Progenitor cell of endocrine pancreas (in vitro differentiated cells): ENCODE measurements at regions not wholly inside any gene's neighbourhood (a gene's known extent, or its start where the extent isn't known, plus 50 kb on each side); places are given as distances from the start of the nearest gene placed in this dataset.
"Not testable (repeated sequence)": the region's sequence is repeated elsewhere in the genome, so short reads cannot be mapped to it uniquely, and the experiment has no call there.

Source experiments
- DNase-seq: peaks from one replicate; pipeline ENCODE4 v3.0.0; 2021; ENCODE audit warnings: low spot score; ENCODE audit not compliant: unreplicated experiment
- H3K27ac Mint-ChIP-seq: 2 replicates; pipeline ENCODE4 v1.8.0; 2021; ENCODE audit warnings: mild to moderate bottlenecking, moderate library complexity, mixed read lengths
- H3K27me3 Mint-ChIP-seq: 2 replicates; pipeline ENCODE4 v1.8.0; 2021; ENCODE audit warnings: mixed read lengths
- H3K36me3 Mint-ChIP-seq: 2 replicates; pipeline ENCODE4 v1.8.0; 2022; ENCODE audit warnings: mixed read lengths; ENCODE audit not compliant: insufficient read depth
- H3K4me1 Mint-ChIP-seq: 2 replicates; pipeline ENCODE4 v1.8.0; 2021; ENCODE audit warnings: low read depth, mixed read lengths
- H3K4me3 Mint-ChIP-seq: 2 replicates; pipeline ENCODE4 v1.8.0; 2021; ENCODE audit warnings: low read depth, mild to moderate bottlenecking, moderate library complexity, mixed read lengths
- H3K9me3 Mint-ChIP-seq: 2 replicates; pipeline ENCODE4 v1.8.0; 2021; ENCODE audit warnings: low read depth, mixed read lengths

- H3K4me3 Mint-ChIP-seq, H3K9me3 Mint-ChIP-seq, H3K36me3 Mint-ChIP-seq, H3K4me1 Mint-ChIP-seq, H3K27ac Mint-ChIP-seq, H3K27me3 Mint-ChIP-seq, DNase-seq: not testable (repeated sequence)
Measured at GRCh38 chr21:6073993-6074705, 4447.2 kb upstream of the TPTE start.

GRCh38 chr21:6074935-6075334, 4446.4 kb upstream of the TPTE start:
- not testable (repeated sequence) for H3K36me3 Mint-ChIP-seq, DNase-seq, H3K27ac Mint-ChIP-seq, H3K9me3 Mint-ChIP-seq, H3K4me3 Mint-ChIP-seq, H3K27me3 Mint-ChIP-seq, H3K4me1 Mint-ChIP-seq

- H3K4me1 Mint-ChIP-seq, H3K27me3 Mint-ChIP-seq, H3K4me3 Mint-ChIP-seq, H3K9me3 Mint-ChIP-seq, DNase-seq, H3K36me3 Mint-ChIP-seq, H3K27ac Mint-ChIP-seq: not testable (repeated sequence)
Measured at GRCh38 chr21:6075627-6076208, 4445.7 kb upstream of the TPTE start.

- not testable (repeated sequence) for H3K4me3 Mint-ChIP-seq, DNase-seq, H3K27ac Mint-ChIP-seq, H3K36me3 Mint-ChIP-seq, H3K4me1 Mint-ChIP-seq, H3K27me3 Mint-ChIP-seq, H3K9me3 Mint-ChIP-seq
Measured at GRCh38 chr21:6077358-6077757, 4444.0 kb upstream of the TPTE start.

GRCh38 chr21:6078902-6079301, 4442.5 kb upstream of the TPTE start:
- not testable (repeated sequence) for H3K4me3 Mint-ChIP-seq, H3K27ac Mint-ChIP-seq, H3K9me3 Mint-ChIP-seq, DNase-seq, H3K4me1 Mint-ChIP-seq, H3K27me3 Mint-ChIP-seq, H3K36me3 Mint-ChIP-seq

- H3K27me3 Mint-ChIP-seq, H3K4me1 Mint-ChIP-seq, DNase-seq, H3K9me3 Mint-ChIP-seq, H3K27ac Mint-ChIP-seq, H3K4me3 Mint-ChIP-seq, H3K36me3 Mint-ChIP-seq: not testable (repeated sequence)
Measured at GRCh38 chr21:6080941-6081655, 4440.3 kb upstream of the TPTE start.

- not testable (repeated sequence) for H3K4me1 Mint-ChIP-seq, H3K9me3 Mint-ChIP-seq, DNase-seq, H3K36me3 Mint-ChIP-seq, H3K4me3 Mint-ChIP-seq, H3K27ac Mint-ChIP-seq, H3K27me3 Mint-ChIP-seq
Measured at GRCh38 chr21:6082166-6082565, 4439.2 kb upstream of the TPTE start.

DNA sequence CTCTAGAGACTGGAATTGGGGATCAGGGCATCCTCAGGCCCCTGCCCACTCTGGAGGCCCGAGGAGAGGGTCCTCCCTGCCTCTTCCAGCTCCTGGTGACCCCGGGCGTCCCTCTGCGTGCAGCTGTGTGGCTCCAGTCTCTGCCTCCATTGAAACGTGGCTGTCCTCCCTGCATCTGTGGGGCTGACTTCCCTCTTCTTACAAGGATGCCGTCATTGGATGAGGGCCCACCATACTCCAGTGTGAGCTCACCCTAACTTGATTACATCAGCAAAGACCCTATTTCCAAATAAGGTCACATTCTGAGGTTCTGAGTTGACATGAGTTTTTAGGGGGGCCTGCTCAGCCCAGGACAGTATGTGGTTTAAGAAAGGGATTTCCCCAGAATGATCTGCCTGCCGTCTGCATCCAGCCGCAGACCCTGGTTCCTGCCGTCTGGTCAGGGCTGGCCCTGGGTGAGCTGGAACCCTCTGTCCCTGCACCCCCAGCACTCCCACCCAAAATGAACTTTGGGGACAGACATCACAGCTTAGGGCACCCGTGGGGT, 4437.7 kb upstream of the TPTE start:
- not testable (repeated sequence) for H3K27me3 Mint-ChIP-seq, DNase-seq, H3K36me3 Mint-ChIP-seq, H3K4me3 Mint-ChIP-seq, H3K4me1 Mint-ChIP-seq, H3K9me3 Mint-ChIP-seq, H3K27ac Mint-ChIP-seq

DNA sequence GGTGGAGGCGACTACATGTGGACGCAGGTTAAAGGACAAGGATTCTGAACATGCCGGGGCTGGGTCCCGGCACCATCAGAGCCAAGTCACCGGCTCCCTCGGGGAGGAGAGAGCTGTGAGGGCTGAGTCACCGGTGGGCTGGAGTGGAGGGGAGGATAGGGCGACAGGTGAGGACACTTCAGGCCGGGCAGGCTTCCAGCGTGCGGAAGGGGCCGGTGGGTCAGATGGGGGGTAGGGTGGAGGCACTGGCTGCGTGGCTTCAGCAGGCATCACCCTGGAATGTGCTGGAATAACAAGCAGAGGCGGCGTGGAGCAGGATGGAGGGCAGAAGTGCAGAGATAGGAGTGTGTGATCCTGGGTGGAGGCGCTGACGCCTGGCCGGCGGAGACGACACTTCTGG, 4435.3 kb upstream of the TPTE start:
- not testable (repeated sequence) for H3K4me1 Mint-ChIP-seq, DNase-seq, H3K4me3 Mint-ChIP-seq, H3K36me3 Mint-ChIP-seq, H3K9me3 Mint-ChIP-seq, H3K27me3 Mint-ChIP-seq, H3K27ac Mint-ChIP-seq

DNA sequence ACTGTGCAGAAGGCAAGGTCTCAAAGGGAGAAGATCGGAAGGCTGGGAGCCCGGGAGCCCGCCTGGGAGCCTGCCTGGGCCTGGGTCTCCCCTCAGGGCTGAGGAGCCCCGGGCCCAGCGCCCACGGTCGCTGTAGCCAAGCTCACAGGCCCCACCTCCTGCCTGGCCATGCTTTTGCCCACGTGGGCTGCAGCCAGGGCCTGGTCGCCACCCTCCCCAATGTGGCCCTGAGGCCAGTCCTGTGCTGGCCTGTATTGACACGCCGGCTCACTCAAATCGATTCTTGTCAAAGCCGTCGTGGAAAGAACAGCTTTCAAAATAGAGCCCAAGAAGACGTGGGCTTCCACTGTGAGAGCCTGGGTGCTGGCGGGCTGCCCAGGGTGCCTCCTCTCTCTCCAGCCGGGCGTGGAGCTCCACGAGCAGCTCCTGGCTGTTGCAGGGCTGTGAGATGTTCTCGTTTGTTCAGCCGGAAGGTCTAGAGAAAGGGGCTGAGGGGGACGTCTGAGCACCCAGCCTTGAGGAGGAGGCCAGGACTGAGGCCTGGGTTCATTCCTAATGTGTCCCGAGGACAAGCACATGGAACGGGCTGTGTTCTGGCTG, 4433.7 kb upstream of the TPTE start:
- not testable (repeated sequence) for H3K9me3 Mint-ChIP-seq, H3K4me3 Mint-ChIP-seq, H3K27me3 Mint-ChIP-seq, H3K27ac Mint-ChIP-seq, H3K4me1 Mint-ChIP-seq, H3K36me3 Mint-ChIP-seq, DNase-seq

GRCh38 chr21:6090286-6090908, 4431.0 kb upstream of the TPTE start:
- not testable (repeated sequence) for H3K27me3 Mint-ChIP-seq, H3K9me3 Mint-ChIP-seq, DNase-seq, H3K27ac Mint-ChIP-seq, H3K4me1 Mint-ChIP-seq, H3K36me3 Mint-ChIP-seq, H3K4me3 Mint-ChIP-seq

DNA sequence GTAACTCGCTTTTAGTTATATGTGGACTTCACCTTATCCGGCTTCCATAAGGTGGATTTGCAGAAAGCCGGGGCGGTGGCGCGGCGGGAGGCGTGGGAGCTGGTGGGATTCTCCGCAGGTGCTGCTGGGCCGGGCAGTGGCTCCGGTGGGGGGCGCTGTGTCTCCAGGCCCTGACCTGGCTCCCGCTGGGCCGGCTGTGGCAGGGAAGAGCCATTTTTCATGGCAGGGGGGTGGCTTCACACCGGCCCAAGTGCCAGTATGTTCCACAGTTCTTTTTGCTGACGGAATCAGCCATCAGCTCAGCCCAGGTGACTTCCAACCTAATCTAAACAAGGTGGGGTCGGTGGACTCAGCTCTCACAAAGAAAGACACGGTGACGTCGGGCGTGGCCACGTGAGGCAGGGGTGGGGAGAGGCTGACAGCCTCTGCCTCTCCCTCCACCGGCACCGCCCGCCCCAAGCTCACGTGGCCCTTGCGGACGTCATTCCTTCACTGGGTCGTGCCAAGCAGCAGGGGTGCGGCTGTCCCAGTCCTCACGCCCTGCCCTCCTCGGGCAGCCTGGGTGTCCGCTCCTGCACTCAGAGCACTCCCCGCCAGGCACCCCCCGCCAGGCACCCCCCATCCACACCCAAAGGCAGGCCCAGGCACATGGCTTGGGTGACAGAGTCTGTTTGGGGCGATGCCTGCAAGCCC, 4429.9 kb upstream of the TPTE start:
- not testable (repeated sequence) for H3K36me3 Mint-ChIP-seq, H3K4me3 Mint-ChIP-seq, H3K27me3 Mint-ChIP-seq, H3K27ac Mint-ChIP-seq, H3K4me1 Mint-ChIP-seq, DNase-seq, H3K9me3 Mint-ChIP-seq
